Common myeloid progenitor, CD34-positive (primary cell): ENCODE measurements at regions not wholly inside any gene's neighbourhood (a gene's known extent, or its start where the extent isn't known, plus 50 kb on each side); places are given as distances from the start of the nearest gene placed in this dataset.

Experiments
- CTCF ChIA-PET: fragments of 350-600 bp; sonication (Branson Sonifier 250); formaldehyde crosslinking; loops from one replicate; lab custom pipeline; 2021; ENCODE audit warnings: antibody characterized with exemption; lab: Charles Lee
- POLR2A ChIA-PET: fragments of 350-600 bp; sonication (Branson Sonifier 250); formaldehyde crosslinking; loops from one replicate; lab custom pipeline; 2021; ENCODE audit warnings: antibody characterized with exemption; lab: Charles Lee
- DNase-seq, 3 donors: peaks; one replicate each; pipeline versions ENCODE4 v3.0.0 to v3.0.0-alpha.2; 2013
- H3K27ac ChIP-seq, 2 experiments: 1 replicate in 1 of 2; 2 replicates in 1 of 2; pipeline ENCODE4 v1.7.0; 2013; ENCODE audit warnings: inconsistent platforms in 2 of 2, low read length in 2 of 2, mild to moderate bottlenecking in 2 of 2, low read depth in 1 of 2, moderate library complexity in 1 of 2; ENCODE audit not compliant: severe bottlenecking in 2 of 2, insufficient read depth in 1 of 2, poor library complexity in 1 of 2
- H3K27me3 ChIP-seq, 5 experiments: replicated peaks in 2 of 5; 1 replicate in 3 of 5; 2 replicates in 2 of 5; pipeline versions ENCODE4 v1.6.1 to v1.7.0; 2013; ENCODE audit warnings: low read length in 4 of 5, mild to moderate bottlenecking in 2 of 5, moderate library complexity in 2 of 5, inconsistent platforms in 1 of 5; ENCODE audit not compliant: insufficient read depth in 5 of 5, control insufficient read depth in 4 of 5
- H3K36me3 ChIP-seq, 4 experiments: 1 replicate in 2 of 4; 2 replicates in 2 of 4; pipeline versions ENCODE4 v1.6.1 to v1.7.0; 2013; ENCODE audit warnings: low read length in 3 of 4, control low read depth in 1 of 4, mild to moderate bottlenecking in 1 of 4; ENCODE audit not compliant: control insufficient read depth in 4 of 4, insufficient read depth in 4 of 4
- H3K4me1 ChIP-seq, 4 experiments: 1 replicate in 3 of 4; 2 replicates in 1 of 4; pipeline versions ENCODE4 v1.6.1 to v1.7.1; 2013; ENCODE audit warnings: low read length in 3 of 4, mild to moderate bottlenecking in 3 of 4, control low read depth in 1 of 4, inconsistent platforms in 1 of 4, moderate library complexity in 1 of 4; ENCODE audit not compliant: control insufficient read depth in 4 of 4, insufficient read depth in 4 of 4; ENCODE audit errors: control extremely low read depth in 1 of 4
- H3K4me3 ChIP-seq, 7 experiments: 1 replicate in 4 of 7; 2 replicates in 3 of 7; pipeline versions ENCODE4 v1.5.1 to v1.7.0; 2013; ENCODE audit warnings: mild to moderate bottlenecking in 7 of 7, low read length in 6 of 7, moderate library complexity in 6 of 7, inconsistent platforms in 2 of 7, low read depth in 2 of 7, control low read depth in 1 of 7; ENCODE audit not compliant: insufficient read depth in 4 of 7, control insufficient read depth in 1 of 7; ENCODE audit errors: extremely low read depth in 1 of 7
- H3K9me3 ChIP-seq, 5 experiments: 1 replicate in 4 of 5; 2 replicates in 1 of 5; pipeline versions ENCODE4 v1.6.1 to v1.7.1; 2013; ENCODE audit warnings: low read length in 4 of 5, mild to moderate bottlenecking in 2 of 5, inconsistent platforms in 1 of 5, low read depth in 1 of 5, moderate library complexity in 1 of 5; ENCODE audit not compliant: control insufficient read depth in 4 of 5, insufficient read depth in 2 of 5; ENCODE audit errors: control extremely low read depth in 1 of 5
- WGBS: methylation state at CpG from one replicate; pipeline ENCODE4 v1.1.5; 2013; ENCODE audit not compliant: insufficient coverage; 5-methylcytosine and 5-hydroxymethylcytosine counted together

GRCh38 chr2:57333221-57333620, 713.4 kb upstream of the VRK2 start:
- Histone ChIP-seq H3K4me1 (no peaks in the 10 kb centered on the region), H3K27me3 (no peaks in the 10 kb centered on the region), H3K27ac (no peak overlapping the region), H3K4me3 (no peak overlapping the region), H3K9me3 (no peaks in the 10 kb centered on the region), H3K36me3 (no peaks in the 10 kb centered on the region)
- no CpG with 5 or more reads among the region's 1 CpG for WGBS
- POLR2A ChIA-PET, result no interaction called here
- DNase-seq, result no peak
- CTCF ChIA-PET, result no interaction called here

GRCh38 chr2:57343391-57344006, 703.1 kb upstream of the VRK2 start:
- WGBS, result no CpG with 5 or more reads among the region's 1 CpG
- no peak for DNase-seq
- ChIA-PET CTCF (no interaction called here), POLR2A (no interaction called here)
- no peaks in the 10 kb centered on the region for H3K4me1 ChIP-seq
- no peaks in the 10 kb centered on the region for H3K27me3 ChIP-seq
- H3K27ac ChIP-seq, result no peak overlapping the region
- H3K9me3 ChIP-seq, result peaks cover 0 to 1% (median 0%) of the 10 kb centered on the region in 5 experiments
- H3K4me3 ChIP-seq, result no peak overlapping the region
- H3K36me3 ChIP-seq, result no peaks in the 10 kb centered on the region

- POLR2A ChIA-PET, result no interaction called here
- Histone ChIP-seq H3K4me3 (no peak overlapping the region), H3K9me3 (peaks cover 0 to 2% (median 0%) of the 10 kb centered on the region in 5 experiments), H3K27ac (no peak overlapping the region), H3K36me3 (no peaks in the 10 kb centered on the region), H3K27me3 (no peaks in the 10 kb centered on the region), H3K4me1 (no peaks in the 10 kb centered on the region)
- DNase-seq, result no peak
- CTCF ChIA-PET, result no interaction called here
- WGBS, result 100% methylated on average over 1 of the region's 1 CpG
Measured at GRCh38 chr2:57368190-57368589, 678.4 kb upstream of the VRK2 start.

- Histone ChIP-seq H3K4me1 (no peaks in the 10 kb centered on the region), H3K4me3 (no peak overlapping the region), H3K9me3 (peaks cover 0 to 2% (median 0%) of the 10 kb centered on the region in 5 experiments), H3K36me3 (no peaks in the 10 kb centered on the region), H3K27ac (no peak overlapping the region), H3K27me3 (no peaks in the 10 kb centered on the region)
- DNase-seq, result no peak
- no CpG with 5 or more reads among the region's 3 CpGs for WGBS
- ChIA-PET CTCF (no interaction called here), POLR2A (no interaction called here)
Measured at GRCh38 chr2:57370882-57371585, 675.6 kb upstream of the VRK2 start.

GRCh38 chr2:57372237-57372984, 674.2 kb upstream of the VRK2 start:
- no peak overlapping the region for H3K27ac ChIP-seq
- ChIA-PET CTCF (no interaction called here), POLR2A (no interaction called here)
- no peak for DNase-seq
- no peaks in the 10 kb centered on the region for H3K4me1 ChIP-seq
- H3K9me3 ChIP-seq, result peaks cover 0 to 2% (median 0%) of the 10 kb centered on the region in 5 experiments
- H3K27me3 ChIP-seq, result no peaks in the 10 kb centered on the region
- no peak overlapping the region for H3K4me3 ChIP-seq
- no peaks in the 10 kb centered on the region for H3K36me3 ChIP-seq
- WGBS, result 100% methylated on average over 1 of the region's 2 CpGs

GRCh38 chr2:57373530-57373929, 673.1 kb upstream of the VRK2 start:
- ChIA-PET CTCF (no interaction called here), POLR2A (no interaction called here)
- no peak overlapping the region for H3K27ac ChIP-seq
- no peaks in the 10 kb centered on the region for H3K27me3 ChIP-seq
- H3K9me3 ChIP-seq, result peaks cover 0 to 2% (median 0%) of the 10 kb centered on the region in 5 experiments
- no peak for DNase-seq
- no peaks in the 10 kb centered on the region for H3K36me3 ChIP-seq
- no peaks in the 10 kb centered on the region for H3K4me1 ChIP-seq
- no peak overlapping the region for H3K4me3 ChIP-seq
- 97% methylated on average over 3 of the region's 3 CpGs for WGBS

- ChIA-PET CTCF (interaction anchor here (0.7 to 0.8 kb wide), 2 partner anchors 116 to 120 kb away, joined by 3 read pairs; no protein-coding TSS in a partner anchor), POLR2A (no interaction called here)
- no CpG with 5 or more reads among the region's 1 CpG for WGBS
- peak; percentile 8 to 36 (median 24) for DNase-seq
- Histone ChIP-seq H3K9me3 (no peaks in the 10 kb centered on the region), H3K4me1 (no peaks in the 10 kb centered on the region), H3K27ac (no peak overlapping the region), H3K4me3 (no peak overlapping the region), H3K27me3 (no peaks in the 10 kb centered on the region), H3K36me3 (no peaks in the 10 kb centered on the region)
Measured at GRCh38 chr2:57376985-57377384, 669.6 kb upstream of the VRK2 start.
